WTC11 (cell line): ENCODE measurements at regions not wholly inside any gene's neighbourhood (a gene's known extent, or its start where the extent isn't known, plus 50 kb on each side); places are given as distances from the start of the nearest gene placed in this dataset.

Source experiments
- ATAC-seq: fragments of 200-7000 bp; cut with Tn5 transposase; 2 replicates; pipeline ENCODE4 v1.10.0; 2021; ENCODE audit warnings: mild to moderate bottlenecking, moderate library complexity
- CTCF ChIA-PET: fragments of 300-600 bp; sonication (Branson Sonifier 250); formaldehyde crosslinking; loops from one replicate; lab custom pipeline; 2021; ENCODE audit warnings: antibody characterized with exemption; lab: Charles Lee
- POLR2A ChIA-PET: fragments of 350-600 bp; sonication (Branson Sonifier 250); formaldehyde crosslinking; loops from one replicate; lab custom pipeline; 2021; ENCODE audit warnings: antibody characterized with exemption; lab: Charles Lee
- DNase-seq: peaks from one replicate; pipeline ENCODE4 v3.0.0; 2021; ENCODE audit warnings: low spot score
- H3K27ac Mint-ChIP-seq: 2 replicates; pipeline ENCODE4 v1.8.0; 2021; ENCODE audit warnings: mixed read lengths
- H3K27me3 Mint-ChIP-seq: 2 replicates; pipeline ENCODE4 v1.8.0; 2021; ENCODE audit warnings: low read depth, mild to moderate bottlenecking, moderate library complexity, mixed read lengths
- H3K36me3 Mint-ChIP-seq: 2 replicates; pipeline ENCODE4 v1.8.0; 2021; ENCODE audit warnings: mixed read lengths
- H3K4me1 Mint-ChIP-seq: 2 replicates; pipeline ENCODE4 v1.8.0; 2022; ENCODE audit warnings: mixed read lengths
- H3K4me3 Mint-ChIP-seq: 2 replicates; pipeline ENCODE4 v1.8.0; 2021; ENCODE audit warnings: mild to moderate bottlenecking, moderate library complexity, mixed read lengths
- H3K9me3 Mint-ChIP-seq: 2 replicates; pipeline ENCODE4 v1.8.0; 2021; ENCODE audit warnings: mixed read lengths
- ATF1 ChIP-seq: sonication (generic); formaldehyde crosslinking; IDR thresholded peaks from 2 replicates; pipeline ENCODE4 v1.8.1; 2023; ENCODE audit warnings: mild to moderate bottlenecking, moderate library complexity, missing genetic modification reagents
- CREM ChIP-seq: sonication (generic); formaldehyde crosslinking; IDR thresholded peaks from 2 replicates; pipeline ENCODE4 v1.8.1; 2022; ENCODE audit warnings: mild to moderate bottlenecking, missing genetic modification reagents, moderate library complexity
- ESRRA ChIP-seq: sonication (generic); formaldehyde crosslinking; IDR thresholded peaks from 2 replicates; pipeline ENCODE4 v1.8.1; 2022; ENCODE audit warnings: mild to moderate bottlenecking, missing genetic modification reagents, borderline replicate concordance
- JUN ChIP-seq: sonication (generic); formaldehyde crosslinking; IDR thresholded peaks from 2 replicates; pipeline ENCODE4 v1.8.0; 2023; ENCODE audit warnings: mild to moderate bottlenecking, missing genetic modification reagents
- NR1H2 ChIP-seq: sonication (generic); formaldehyde crosslinking; IDR thresholded peaks from 2 replicates; pipeline ENCODE4 v1.9.0; 2021; ENCODE audit warnings: mild to moderate bottlenecking, moderate library complexity, missing genetic modification reagents
- RELA ChIP-seq: sonication (generic); formaldehyde crosslinking; IDR thresholded peaks from 2 replicates; pipeline ENCODE4 v1.8.1; 2022; ENCODE audit warnings: missing genetic modification reagents, mild to moderate bottlenecking, borderline replicate concordance
- SMAD3 ChIP-seq: sonication (generic); formaldehyde crosslinking; IDR thresholded peaks from 2 replicates; pipeline ENCODE4 v1.8.0; 2022; ENCODE audit warnings: missing genetic modification reagents, mild to moderate bottlenecking, borderline replicate concordance
- SMAD4 ChIP-seq: sonication (generic); formaldehyde crosslinking; IDR thresholded peaks from 2 replicates; pipeline ENCODE4 v1.8.0; 2022; ENCODE audit warnings: mild to moderate bottlenecking, missing genetic modification reagents
- SOX15 ChIP-seq: fragments of 250-450 bp; sonication (Bioruptor Pico); IDR thresholded peaks from 2 replicates; pipeline ENCODE4 v1.9.0; 2021; ENCODE audit warnings: mild to moderate bottlenecking
- ZNF121 ChIP-seq: sonication (generic); formaldehyde crosslinking; IDR thresholded peaks from 2 replicates; pipeline ENCODE4 v1.8.0; 2023; ENCODE audit warnings: missing genetic modification reagents
- ZNF317 ChIP-seq: sonication (generic); formaldehyde crosslinking; IDR thresholded peaks from 2 replicates; pipeline ENCODE4 v1.8.1; 2023; ENCODE audit warnings: low read depth, mild to moderate bottlenecking, moderate library complexity, missing genetic modification reagents, borderline replicate concordance
- ZNF423 ChIP-seq: fragments of 250-450 bp; sonication (Bioruptor Pico); IDR thresholded peaks from 2 replicates; pipeline ENCODE4 v2.1.2; 2022; ENCODE audit warnings: mild to moderate bottlenecking, moderate library complexity
- TF ChIP-seq, protein P1 (sequence below): fragments of 250-450 bp; sonication (Bioruptor Pico); conservative IDR thresholded peaks from 2 replicates; pipeline ENCODE4 v1.9.0; 2021; ENCODE audit warnings: mild to moderate bottlenecking
- TF ChIP-seq, protein P2 (sequence below): sonication (generic); formaldehyde crosslinking; IDR thresholded peaks from 2 replicates; pipeline ENCODE4 v1.8.0; 2022; ENCODE audit warnings: mild to moderate bottlenecking, missing genetic modification reagents
- TF ChIP-seq, protein P3 (sequence below): sonication (generic); formaldehyde crosslinking; IDR thresholded peaks from 2 replicates; pipeline ENCODE4 v1.8.1; 2022; ENCODE audit warnings: missing genetic modification reagents, borderline replicate concordance
- TF ChIP-seq, protein P4 (sequence below): sonication (generic); formaldehyde crosslinking; IDR thresholded peaks from 2 replicates; pipeline ENCODE4 v1.8.1; 2022; ENCODE audit warnings: mild to moderate bottlenecking, missing genetic modification reagents, moderate library complexity, borderline replicate concordance
- TF ChIP-seq, protein P5 (sequence below): sonication (generic); formaldehyde crosslinking; IDR thresholded peaks from 2 replicates; pipeline ENCODE4 v1.8.0; 2023; ENCODE audit warnings: missing genetic modification reagents
- TF ChIP-seq, protein P6 (sequence below): sonication (generic); formaldehyde crosslinking; conservative IDR thresholded peaks from 2 replicates; pipeline ENCODE4 v1.8.1; 2023; ENCODE audit warnings: mild to moderate bottlenecking, low read depth, missing genetic modification reagents, moderate library complexity
- TF ChIP-seq, protein P7 (sequence below): sonication (generic); formaldehyde crosslinking; IDR thresholded peaks from 2 replicates; pipeline ENCODE4 v1.8.0; 2022; ENCODE audit warnings: mild to moderate bottlenecking, missing genetic modification reagents
- TF ChIP-seq, protein P8 (sequence below): fragments of 200-600 bp; IDR thresholded peaks from 2 replicates; pipeline ENCODE4 v1.8.0; 2022; ENCODE audit warnings: antibody characterized with exemption

DNA sequence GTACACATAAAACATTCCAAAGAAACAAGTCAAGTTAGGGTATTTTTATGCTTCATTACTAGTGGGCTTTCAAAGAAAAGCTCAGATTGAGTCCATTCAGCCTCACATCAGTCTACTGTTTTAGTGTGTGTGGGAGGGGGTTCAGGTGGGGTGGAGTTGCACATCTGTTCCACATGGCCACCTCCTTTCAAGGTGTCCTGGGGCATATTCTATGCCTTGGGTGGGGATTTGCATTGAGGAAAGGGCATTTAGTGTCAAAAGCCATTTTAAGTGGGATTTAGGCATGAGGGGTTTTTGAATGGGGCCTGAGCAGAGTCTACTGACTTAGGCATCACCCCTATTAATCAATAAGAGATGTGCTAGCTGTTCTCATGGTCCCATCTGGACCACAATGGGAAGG is 983.1 kb downstream of the TLE4 start:
- TF ChIP-seq, protein P1, sequence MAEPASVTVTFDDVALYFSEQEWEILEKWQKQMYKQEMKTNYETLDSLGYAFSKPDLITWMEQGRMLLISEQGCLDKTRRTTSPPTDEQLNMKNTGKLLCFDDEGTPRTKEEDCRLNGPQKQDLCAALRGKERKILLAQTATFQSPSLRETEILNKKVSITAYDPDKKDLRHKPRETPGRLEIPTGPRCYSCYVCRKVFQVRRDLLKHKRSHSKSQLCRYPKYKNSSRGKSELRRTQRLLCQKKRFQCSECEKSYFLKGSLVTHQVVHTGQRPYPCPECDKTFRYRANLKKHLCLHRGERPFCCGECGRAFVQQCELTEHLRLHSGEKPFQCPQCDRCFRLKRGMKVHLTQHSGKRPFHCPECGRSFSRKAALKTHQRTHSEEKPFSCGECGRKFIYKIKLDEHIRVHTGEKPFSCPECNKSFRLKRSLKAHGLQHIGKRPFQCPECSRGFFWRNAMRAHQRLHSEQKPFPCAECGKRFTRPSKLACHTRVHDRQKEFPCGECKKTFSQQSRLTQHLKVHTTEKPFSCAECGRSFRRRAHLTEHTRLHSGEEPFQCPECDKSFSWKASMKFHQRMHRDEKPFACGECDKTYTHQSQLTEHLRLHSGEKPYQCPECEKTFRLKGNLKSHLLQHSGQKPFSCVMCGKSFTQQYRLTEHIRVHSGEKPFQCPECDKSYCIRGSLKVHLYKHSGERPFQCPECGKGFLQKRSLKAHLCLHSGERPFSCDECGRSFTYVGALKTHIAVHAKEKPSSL (CRISPR knock-in tag) = no peak
- TF ChIP-seq ZNF317 (CRISPR knock-in tag) (no peak), RELA (CRISPR knock-in tag) (no peak), ATF1 (CRISPR knock-in tag) (no peak), ZNF121 (CRISPR knock-in tag) (no peak), SMAD4 (no peak), SOX15 (CRISPR knock-in tag) (no peak), ESRRA (CRISPR knock-in tag) (no peak), JUN (CRISPR knock-in tag) (no peak), CREM (CRISPR knock-in tag) (no peak), SMAD3 (CRISPR knock-in tag) (no peak), ZNF423 (CRISPR knock-in tag) (no peak), NR1H2 (CRISPR knock-in tag) (no peak)
- TF ChIP-seq, protein P2, sequence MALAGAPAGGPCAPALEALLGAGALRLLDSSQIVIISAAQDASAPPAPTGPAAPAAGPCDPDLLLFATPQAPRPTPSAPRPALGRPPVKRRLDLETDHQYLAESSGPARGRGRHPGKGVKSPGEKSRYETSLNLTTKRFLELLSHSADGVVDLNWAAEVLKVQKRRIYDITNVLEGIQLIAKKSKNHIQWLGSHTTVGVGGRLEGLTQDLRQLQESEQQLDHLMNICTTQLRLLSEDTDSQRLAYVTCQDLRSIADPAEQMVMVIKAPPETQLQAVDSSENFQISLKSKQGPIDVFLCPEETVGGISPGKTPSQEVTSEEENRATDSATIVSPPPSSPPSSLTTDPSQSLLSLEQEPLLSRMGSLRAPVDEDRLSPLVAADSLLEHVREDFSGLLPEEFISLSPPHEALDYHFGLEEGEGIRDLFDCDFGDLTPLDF (CRISPR knock-in tag) = no peak
- TF ChIP-seq, protein P3, sequence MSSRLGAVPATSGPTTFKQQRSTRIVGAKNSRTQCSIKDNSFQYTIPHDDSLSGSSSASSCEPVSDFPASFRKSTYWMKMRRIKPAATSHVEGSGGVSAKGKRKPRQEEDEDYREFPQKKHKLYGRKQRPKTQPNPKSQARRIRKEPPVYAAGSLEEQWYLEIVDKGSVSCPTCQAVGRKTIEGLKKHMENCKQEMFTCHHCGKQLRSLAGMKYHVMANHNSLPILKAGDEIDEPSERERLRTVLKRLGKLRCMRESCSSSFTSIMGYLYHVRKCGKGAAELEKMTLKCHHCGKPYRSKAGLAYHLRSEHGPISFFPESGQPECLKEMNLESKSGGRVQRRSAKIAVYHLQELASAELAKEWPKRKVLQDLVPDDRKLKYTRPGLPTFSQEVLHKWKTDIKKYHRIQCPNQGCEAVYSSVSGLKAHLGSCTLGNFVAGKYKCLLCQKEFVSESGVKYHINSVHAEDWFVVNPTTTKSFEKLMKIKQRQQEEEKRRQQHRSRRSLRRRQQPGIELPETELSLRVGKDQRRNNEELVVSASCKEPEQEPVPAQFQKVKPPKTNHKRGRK (CRISPR knock-in tag) = no peak
- TF ChIP-seq, protein P4, sequence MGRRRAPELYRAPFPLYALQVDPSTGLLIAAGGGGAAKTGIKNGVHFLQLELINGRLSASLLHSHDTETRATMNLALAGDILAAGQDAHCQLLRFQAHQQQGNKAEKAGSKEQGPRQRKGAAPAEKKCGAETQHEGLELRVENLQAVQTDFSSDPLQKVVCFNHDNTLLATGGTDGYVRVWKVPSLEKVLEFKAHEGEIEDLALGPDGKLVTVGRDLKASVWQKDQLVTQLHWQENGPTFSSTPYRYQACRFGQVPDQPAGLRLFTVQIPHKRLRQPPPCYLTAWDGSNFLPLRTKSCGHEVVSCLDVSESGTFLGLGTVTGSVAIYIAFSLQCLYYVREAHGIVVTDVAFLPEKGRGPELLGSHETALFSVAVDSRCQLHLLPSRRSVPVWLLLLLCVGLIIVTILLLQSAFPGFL (CRISPR knock-in tag) = no peak
- TF ChIP-seq, protein P5, sequence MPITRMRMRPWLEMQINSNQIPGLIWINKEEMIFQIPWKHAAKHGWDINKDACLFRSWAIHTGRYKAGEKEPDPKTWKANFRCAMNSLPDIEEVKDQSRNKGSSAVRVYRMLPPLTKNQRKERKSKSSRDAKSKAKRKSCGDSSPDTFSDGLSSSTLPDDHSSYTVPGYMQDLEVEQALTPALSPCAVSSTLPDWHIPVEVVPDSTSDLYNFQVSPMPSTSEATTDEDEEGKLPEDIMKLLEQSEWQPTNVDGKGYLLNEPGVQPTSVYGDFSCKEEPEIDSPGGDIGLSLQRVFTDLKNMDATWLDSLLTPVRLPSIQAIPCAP (CRISPR knock-in tag) = no peak
- TF ChIP-seq, protein P6, sequence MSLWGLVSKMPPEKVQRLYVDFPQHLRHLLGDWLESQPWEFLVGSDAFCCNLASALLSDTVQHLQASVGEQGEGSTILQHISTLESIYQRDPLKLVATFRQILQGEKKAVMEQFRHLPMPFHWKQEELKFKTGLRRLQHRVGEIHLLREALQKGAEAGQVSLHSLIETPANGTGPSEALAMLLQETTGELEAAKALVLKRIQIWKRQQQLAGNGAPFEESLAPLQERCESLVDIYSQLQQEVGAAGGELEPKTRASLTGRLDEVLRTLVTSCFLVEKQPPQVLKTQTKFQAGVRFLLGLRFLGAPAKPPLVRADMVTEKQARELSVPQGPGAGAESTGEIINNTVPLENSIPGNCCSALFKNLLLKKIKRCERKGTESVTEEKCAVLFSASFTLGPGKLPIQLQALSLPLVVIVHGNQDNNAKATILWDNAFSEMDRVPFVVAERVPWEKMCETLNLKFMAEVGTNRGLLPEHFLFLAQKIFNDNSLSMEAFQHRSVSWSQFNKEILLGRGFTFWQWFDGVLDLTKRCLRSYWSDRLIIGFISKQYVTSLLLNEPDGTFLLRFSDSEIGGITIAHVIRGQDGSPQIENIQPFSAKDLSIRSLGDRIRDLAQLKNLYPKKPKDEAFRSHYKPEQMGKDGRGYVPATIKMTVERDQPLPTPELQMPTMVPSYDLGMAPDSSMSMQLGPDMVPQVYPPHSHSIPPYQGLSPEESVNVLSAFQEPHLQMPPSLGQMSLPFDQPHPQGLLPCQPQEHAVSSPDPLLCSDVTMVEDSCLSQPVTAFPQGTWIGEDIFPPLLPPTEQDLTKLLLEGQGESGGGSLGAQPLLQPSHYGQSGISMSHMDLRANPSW = no peak
- TF ChIP-seq, protein P7, sequence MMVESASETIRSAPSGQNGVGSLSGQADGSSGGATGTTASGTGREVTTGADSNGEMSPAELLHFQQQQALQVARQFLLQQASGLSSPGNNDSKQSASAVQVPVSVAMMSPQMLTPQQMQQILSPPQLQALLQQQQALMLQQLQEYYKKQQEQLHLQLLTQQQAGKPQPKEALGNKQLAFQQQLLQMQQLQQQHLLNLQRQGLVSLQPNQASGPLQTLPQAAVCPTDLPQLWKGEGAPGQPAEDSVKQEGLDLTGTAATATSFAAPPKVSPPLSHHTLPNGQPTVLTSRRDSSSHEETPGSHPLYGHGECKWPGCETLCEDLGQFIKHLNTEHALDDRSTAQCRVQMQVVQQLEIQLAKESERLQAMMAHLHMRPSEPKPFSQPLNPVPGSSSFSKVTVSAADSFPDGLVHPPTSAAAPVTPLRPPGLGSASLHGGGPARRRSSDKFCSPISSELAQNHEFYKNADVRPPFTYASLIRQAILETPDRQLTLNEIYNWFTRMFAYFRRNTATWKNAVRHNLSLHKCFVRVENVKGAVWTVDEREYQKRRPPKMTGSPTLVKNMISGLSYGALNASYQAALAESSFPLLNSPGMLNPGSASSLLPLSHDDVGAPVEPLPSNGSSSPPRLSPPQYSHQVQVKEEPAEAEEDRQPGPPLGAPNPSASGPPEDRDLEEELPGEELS (CRISPR knock-in tag) = no peak
- TF ChIP-seq, protein P8, sequence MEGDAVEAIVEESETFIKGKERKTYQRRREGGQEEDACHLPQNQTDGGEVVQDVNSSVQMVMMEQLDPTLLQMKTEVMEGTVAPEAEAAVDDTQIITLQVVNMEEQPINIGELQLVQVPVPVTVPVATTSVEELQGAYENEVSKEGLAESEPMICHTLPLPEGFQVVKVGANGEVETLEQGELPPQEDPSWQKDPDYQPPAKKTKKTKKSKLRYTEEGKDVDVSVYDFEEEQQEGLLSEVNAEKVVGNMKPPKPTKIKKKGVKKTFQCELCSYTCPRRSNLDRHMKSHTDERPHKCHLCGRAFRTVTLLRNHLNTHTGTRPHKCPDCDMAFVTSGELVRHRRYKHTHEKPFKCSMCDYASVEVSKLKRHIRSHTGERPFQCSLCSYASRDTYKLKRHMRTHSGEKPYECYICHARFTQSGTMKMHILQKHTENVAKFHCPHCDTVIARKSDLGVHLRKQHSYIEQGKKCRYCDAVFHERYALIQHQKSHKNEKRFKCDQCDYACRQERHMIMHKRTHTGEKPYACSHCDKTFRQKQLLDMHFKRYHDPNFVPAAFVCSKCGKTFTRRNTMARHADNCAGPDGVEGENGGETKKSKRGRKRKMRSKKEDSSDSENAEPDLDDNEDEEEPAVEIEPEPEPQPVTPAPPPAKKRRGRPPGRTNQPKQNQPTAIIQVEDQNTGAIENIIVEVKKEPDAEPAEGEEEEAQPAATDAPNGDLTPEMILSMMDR = no peak
- ATAC-seq (no peak), DNase-seq (no peak)
- CTCF ChIA-PET = no interaction called here
- H3K4me3 Mint-ChIP-seq = no peak overlapping the region
- POLR2A ChIA-PET = no interaction called here
- H3K27me3 Mint-ChIP-seq = no peaks in the 10 kb centered on the region; the same call in 1 of the 2 replicates
- H3K9me3 Mint-ChIP-seq = no peaks in the 10 kb centered on the region
- H3K27ac Mint-ChIP-seq = no peak overlapping the region
- no peaks in the 10 kb centered on the region for H3K36me3 Mint-ChIP-seq
- H3K4me1 Mint-ChIP-seq = no peaks in the 10 kb centered on the region
